ENCODE measurements at regions not wholly inside any gene's neighbourhood (a gene's known extent, or its start where the extent isn't known, plus 50 kb on each side); places are given as distances from the start of the nearest gene placed in this dataset.
"Not testable (repeated sequence)": the region's sequence is repeated elsewhere in the genome, so short reads cannot be mapped to it uniquely, and the experiment has no call there.

GRCh38 chr5:44997506-44997905 lies 188.8 kb downstream of the MRPS30 start:
- H3K27me3 ChIP-seq (ENCODE audit: insufficient read depth, poor library complexity, severe bottlenecking), result no peaks in the 10 kb centered on the region
- no peak for DNase-seq (ENCODE audit: low read depth in 1 of 2, low spot score in 1 of 2)
- TF ChIP-seq SPI1 (IDR thresholded peaks at IDR 0.05; ENCODE audit: borderline replicate concordance, low read depth), result no peak
- TF ChIP-seq CTCF (IDR thresholded peaks at IDR 0.05; ENCODE audit: insufficient read depth, low read length), result no peak
- TF ChIP-seq REST (IDR thresholded peaks at IDR 0.05; ENCODE audit: insufficient replicate concordance, low read depth), result no peak
- no peak for TF ChIP-seq POLR2AphosphoS5 (IDR thresholded peaks at IDR 0.05; ENCODE audit: low read depth)
- TF ChIP-seq GABPA (IDR thresholded peaks at IDR 0.05; ENCODE audit: low read depth), result no peak

GRCh38 chr5:45007102-45007501 lies 198.4 kb downstream of the MRPS30 start:
- not testable (repeated sequence) for DNase-seq (ENCODE audit: low read depth in 1 of 2, low spot score in 1 of 2); H3K27ac ChIP-seq (replicated peaks); H3K27me3 ChIP-seq (ENCODE audit: insufficient read depth, poor library complexity, severe bottlenecking)

More at GRCh38 chr5:44997506-44997905, 188.8 kb downstream of the MRPS30 start:
- no peak overlapping the region for H3K4me3 ChIP-seq (replicated peaks; ENCODE audit: insufficient read depth, low read length)
- no peak overlapping the region for H3K27ac ChIP-seq (replicated peaks)

GRCh38 chr5:45017568-45017967 lies 208.8 kb downstream of the MRPS30 start:
- TF ChIP-seq POLR2AphosphoS5 (IDR thresholded peaks at IDR 0.05; ENCODE audit: low read depth) (no peak), CTCF (IDR thresholded peaks at IDR 0.05; ENCODE audit: insufficient read depth, low read length) (no peak), REST (IDR thresholded peaks at IDR 0.05; ENCODE audit: insufficient replicate concordance, low read depth) (no peak), GABPA (IDR thresholded peaks at IDR 0.05; ENCODE audit: low read depth) (no peak), SPI1 (IDR thresholded peaks at IDR 0.05; ENCODE audit: borderline replicate concordance, low read depth) (no peak)
- Histone ChIP-seq H3K27me3 (ENCODE audit: insufficient read depth, poor library complexity, severe bottlenecking) (no peaks in the 10 kb centered on the region), H3K4me3 (replicated peaks; ENCODE audit: insufficient read depth, low read length) (no peak overlapping the region), H3K27ac (replicated peaks) (no peak overlapping the region)
- no peak for DNase-seq (ENCODE audit: low read depth in 1 of 2, low spot score in 1 of 2)

More at GRCh38 chr5:45007102-45007501, 198.4 kb downstream of the MRPS30 start:
- H3K4me3 ChIP-seq (replicated peaks; ENCODE audit: insufficient read depth, low read length), result not testable (repeated sequence)

GRCh38 chr5:45029553-45029952 lies 220.8 kb downstream of the MRPS30 start:
- TF ChIP-seq POLR2AphosphoS5 (IDR thresholded peaks at IDR 0.05; ENCODE audit: low read depth) (no peak), REST (IDR thresholded peaks at IDR 0.05; ENCODE audit: insufficient replicate concordance, low read depth) (no peak), GABPA (IDR thresholded peaks at IDR 0.05; ENCODE audit: low read depth) (no peak), SPI1 (IDR thresholded peaks at IDR 0.05; ENCODE audit: borderline replicate concordance, low read depth) (no peak), CTCF (IDR thresholded peaks at IDR 0.05; ENCODE audit: insufficient read depth, low read length) (no peak)
- Histone ChIP-seq H3K27ac (replicated peaks) (no peak overlapping the region), H3K27me3 (ENCODE audit: insufficient read depth, poor library complexity, severe bottlenecking) (no peaks in the 10 kb centered on the region), H3K4me3 (replicated peaks; ENCODE audit: insufficient read depth, low read length) (no peak overlapping the region)
- DNase-seq (ENCODE audit: low read depth in 1 of 2, low spot score in 1 of 2), result no peak

Data from HL-60 (cell line).